ENCODE measurements at regions not wholly inside any gene's neighbourhood (a gene's known extent, or its start where the extent isn't known, plus 50 kb on each side); places are given as distances from the start of the nearest gene placed in this dataset.
"Not testable (repeated sequence)": the region's sequence is repeated elsewhere in the genome, so short reads cannot be mapped to it uniquely, and the experiment has no call there.

DNA sequence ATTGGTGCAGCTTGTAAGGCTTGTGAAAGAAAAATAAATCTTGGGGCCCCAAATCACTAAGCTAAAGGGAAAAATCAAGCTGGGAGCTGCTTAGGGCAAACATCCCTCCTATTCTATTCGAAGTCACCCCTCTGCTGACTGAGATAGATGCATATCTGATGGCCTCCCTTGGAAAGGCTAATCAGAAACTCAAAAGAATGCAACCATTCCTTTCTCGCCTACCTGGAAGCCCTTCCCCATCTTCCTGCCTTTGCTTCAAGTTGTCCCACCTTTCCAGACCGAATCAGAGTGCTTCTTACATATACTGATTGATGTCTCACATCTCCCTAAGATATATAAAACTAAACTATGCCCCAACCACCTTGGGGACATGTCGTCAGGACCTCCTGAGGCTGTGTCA lies 240.3 kb downstream of the SKIDA1 start:
- no peak for DNase-seq

- no peak for DNase-seq
These were observed 241.2 kb downstream of the SKIDA1 start for GRCh38 chr10:21284301-21284700.

- DNase-seq = not testable (repeated sequence)
These were observed 242.4 kb downstream of the SKIDA1 start for GRCh38 chr10:21283053-21283452.

DNA sequence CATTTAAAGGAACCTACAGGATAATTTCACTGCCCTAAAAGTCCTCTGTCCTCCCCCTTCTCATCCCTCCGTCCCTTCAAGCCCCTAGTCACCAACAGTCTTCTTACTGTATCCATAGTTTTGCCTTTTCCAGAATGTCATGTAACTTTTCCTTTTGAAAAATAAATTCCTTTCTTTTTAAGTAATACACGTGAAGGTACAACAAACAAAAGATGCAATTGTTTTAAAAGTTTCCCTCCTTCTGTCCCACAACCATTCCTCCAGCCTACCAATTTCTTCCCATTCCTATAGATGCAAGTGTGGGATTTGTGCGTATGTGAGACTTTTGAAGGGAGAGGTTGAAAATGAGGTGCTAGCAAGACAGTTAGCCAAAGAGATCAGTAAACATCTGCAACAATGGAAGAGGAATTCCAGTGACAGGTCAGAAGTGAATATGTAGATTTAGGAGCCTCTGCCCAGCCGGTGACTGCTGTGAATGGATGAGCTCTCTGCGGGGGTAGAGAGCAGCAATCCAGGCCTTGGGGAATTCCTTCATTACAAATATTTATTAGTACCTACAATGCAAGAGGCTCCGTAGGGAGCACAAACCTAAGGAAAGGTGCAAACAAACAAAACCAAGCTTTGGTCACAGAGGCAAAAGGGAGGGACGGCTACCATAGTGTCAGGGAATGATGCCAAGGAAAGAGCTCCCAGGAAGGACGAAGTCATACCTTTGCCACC lies 243.6 kb downstream of the SKIDA1 start:
- no peak for DNase-seq

GRCh38 chr10:21280971-21281572 lies 244.4 kb downstream of the SKIDA1 start:
- no peak for DNase-seq

DNA sequence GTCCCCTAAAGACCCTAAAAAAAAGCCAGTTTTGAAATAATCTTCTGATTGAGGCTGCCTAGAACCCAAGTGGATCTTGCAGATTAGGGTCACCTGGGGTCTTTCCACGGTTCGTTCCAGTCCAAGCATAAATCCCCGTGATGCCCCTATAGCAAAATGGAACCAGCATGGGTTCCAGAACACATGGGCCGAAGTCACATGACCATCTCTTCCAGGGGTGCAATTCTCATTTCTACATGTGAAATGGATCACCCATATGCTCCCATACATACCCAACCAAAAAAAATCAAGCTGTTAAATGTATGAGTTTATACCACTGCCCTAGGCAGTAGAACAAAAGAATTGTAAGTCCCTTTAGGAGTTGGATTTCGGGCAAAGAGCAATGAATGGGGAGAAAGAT lies 245.4 kb downstream of the SKIDA1 start:
- DNase-seq = no peak

DNA sequence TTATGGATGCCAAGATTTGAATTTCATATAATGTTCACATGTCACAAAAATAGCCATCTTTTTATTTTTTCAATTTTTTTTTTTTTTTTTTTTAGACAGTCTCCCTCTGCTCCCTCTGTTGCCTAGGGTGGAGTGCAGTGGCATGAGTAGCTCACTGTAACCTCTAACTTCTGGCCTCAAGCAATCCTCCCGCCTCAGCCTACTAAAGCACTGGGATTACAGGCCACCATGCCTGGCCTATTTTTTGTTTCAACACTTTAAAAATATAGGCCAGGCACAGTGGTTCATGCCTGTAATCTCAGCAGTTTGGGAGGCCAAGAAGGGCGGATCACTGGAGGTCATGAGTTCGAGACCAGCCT lies 246.3 kb downstream of the SKIDA1 start:
- no peak for DNase-seq

DNA sequence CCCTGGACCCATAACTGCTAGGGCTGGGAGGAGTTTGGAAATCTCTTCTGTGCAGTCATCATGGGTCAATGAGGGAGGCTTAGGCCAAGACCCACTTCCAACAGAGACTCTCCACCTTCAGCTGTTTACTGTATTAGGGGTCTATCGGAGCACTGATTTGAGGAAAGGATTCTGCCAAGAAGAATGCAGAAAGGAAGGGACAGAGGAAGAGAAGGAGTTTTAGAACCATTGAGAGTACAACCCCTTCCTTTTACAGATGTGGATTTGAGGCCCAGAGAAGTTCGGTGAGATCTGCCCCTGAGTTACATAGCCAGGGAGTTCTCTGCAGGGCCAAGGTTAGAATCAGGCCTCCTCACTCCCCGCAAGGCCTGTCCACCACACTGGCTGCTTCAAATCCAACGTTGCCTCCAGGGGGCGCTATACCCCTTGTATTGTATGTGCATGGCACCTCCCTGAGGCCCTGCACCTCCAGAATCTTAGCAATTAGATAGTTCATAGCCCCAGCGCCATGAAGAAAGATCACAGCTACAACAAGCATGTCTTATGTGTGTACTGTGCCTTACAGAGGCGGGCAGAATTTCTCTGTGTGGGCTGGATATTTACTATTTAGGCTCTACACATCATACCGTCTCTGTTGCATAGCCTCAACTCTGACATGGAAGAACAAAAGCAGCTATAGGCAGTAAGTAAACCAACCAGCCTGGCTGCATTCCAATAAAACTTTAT lies 246.8 kb downstream of the SKIDA1 start:
- DNase-seq = peak; percentile 85

GRCh38 chr10:21273400-21273968 lies 252.0 kb downstream of the SKIDA1 start:
- DNase-seq = no peak

GRCh38 chr10:21272643-21273399 lies 252.7 kb downstream of the SKIDA1 start:
- no peak for DNase-seq

GRCh38 chr10:21270976-21271375 lies 254.5 kb downstream of the SKIDA1 start:
- no peak for DNase-seq

DNA sequence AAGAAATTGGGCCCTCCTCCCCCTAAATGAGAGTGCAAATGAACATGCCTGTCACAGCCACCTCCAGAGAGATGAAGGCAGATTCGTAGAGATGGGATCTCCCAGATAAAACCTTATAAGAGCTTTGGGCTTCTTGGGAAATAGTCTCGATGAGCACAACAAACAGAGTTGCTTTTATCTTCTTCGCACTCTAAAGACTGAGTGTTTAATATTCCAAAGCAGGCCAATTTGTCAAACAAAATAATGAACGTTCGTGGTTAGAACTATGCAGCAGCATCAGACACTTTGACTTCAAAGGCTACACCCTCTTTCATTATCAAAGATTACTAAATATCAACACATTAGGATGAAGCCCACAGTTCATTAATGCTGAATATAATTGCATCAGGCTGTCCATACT lies 256.2 kb downstream of the SKIDA1 start:
- no peak for DNase-seq

DNA sequence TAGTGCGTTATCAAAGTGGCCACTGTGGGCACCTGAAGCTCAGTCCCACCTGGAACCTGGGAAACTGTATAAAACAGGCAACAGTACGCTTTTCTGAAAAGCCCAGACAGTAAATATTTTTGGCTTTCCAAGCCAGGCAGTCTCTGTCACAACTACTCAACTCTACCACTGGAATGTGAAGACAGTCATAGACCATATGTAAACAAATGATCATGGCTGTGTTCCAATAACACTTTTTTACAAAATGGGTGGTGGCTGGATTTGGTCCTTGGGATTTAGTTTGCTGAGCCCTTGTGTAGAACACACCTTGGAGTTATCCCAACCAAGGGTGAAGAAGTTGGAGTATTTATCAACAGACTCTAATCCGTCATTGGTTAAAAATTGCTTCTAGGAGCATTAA lies 259.9 kb downstream of the SKIDA1 start:
- DNase-seq = no peak

GRCh38 chr10:21264271-21264670 lies 261.2 kb downstream of the SKIDA1 start:
- DNase-seq = no peak

DNA sequence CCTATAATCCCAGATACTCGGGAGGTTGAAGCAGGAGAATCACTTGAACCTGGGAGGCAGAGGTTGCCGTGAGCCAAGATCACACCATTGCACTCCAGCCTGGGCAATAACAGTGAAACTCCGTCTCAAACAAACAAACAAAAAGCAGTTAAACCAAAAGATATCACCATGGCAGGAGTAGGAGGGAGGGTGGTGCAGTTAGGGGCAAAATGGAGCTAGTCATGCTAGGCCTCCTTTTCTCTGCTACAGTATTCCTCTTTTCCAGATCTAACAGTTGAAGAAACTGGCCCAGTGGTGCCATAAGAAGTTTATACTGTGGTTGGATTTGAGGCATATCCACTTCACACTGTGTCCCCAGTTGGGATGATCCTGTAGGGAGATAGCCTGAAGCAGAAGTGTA lies 261.6 kb downstream of the SKIDA1 start:
- no peak for DNase-seq

DNA sequence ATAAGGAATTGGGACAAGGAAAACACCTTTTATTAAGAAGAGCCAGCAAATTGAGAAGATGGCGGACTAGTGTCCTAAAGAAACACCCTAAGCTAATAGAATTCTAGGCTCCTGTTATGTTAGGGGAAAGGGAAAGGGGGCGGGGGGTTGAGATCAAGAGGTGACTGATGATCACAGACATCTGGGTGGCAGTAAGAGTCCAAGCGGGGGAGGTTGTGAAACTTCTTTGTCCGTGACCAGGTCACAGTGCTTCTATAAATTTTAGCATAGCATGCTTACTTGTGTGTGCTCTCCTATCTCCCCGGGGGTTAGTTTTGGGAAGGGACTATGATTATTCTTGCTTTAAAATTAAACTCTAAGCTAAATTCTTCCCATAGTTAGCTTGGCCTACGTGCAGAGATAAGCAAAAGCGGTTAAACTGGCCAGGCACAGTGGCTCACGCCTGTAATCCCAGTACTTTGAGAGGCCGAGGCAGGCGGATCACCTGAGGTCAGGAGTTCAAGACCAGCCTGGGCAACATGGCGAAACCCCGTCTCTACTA lies 262.1 kb downstream of the SKIDA1 start:
- DNase-seq = no peak

DNA sequence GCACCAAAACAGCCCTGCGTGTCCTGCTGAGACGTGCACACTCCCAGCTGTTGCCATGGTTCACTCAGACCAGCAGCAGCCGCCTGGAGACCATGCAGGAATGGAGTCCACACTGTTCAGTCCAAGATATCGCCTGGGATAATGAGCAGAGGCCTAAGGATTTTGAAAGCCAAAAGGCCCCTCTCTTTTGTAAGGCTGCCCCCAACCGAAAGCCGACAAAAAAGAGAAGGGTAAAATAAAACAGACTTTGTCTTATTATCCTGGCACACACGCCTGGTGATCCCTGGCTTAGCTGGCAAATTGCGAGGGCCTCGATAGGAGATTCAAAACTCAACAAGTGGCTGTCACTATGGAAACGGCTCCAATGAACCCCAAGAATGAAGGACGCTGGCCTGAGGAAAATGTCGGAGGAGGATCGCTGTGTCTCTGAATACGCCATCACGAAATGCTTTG lies 263.6 kb downstream of the SKIDA1 start:
- DNase-seq = no peak

GRCh38 chr10:21260506-21261149 lies 264.9 kb downstream of the SKIDA1 start:
- no peak for DNase-seq

DNA sequence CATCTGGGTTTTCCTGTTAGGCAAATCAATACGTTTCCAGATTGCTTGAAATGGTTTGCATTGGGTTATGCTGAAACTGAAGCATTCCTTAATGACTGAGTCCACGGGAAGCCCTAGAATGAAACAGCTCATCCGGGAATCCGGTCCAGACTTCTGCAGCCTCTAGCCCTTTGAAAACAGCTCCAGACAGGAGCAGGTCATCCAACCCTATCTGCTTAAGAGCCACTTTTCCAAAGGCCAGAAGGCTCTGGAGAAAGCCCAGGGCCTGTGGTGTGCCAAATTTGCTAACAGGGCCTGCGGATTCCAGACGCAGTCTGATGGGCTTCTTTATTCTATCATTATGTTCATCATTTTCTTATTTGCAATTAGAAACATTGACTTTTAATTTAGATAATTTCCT lies 265.4 kb downstream of the SKIDA1 start:
- DNase-seq = no peak

- no peak for DNase-seq
These were observed 267.6 kb downstream of the SKIDA1 start for GRCh38 chr10:21257919-21258318.

- no peak for DNase-seq
These were observed 268.3 kb downstream of the SKIDA1 start for GRCh38 chr10:21257191-21257590.

DNA sequence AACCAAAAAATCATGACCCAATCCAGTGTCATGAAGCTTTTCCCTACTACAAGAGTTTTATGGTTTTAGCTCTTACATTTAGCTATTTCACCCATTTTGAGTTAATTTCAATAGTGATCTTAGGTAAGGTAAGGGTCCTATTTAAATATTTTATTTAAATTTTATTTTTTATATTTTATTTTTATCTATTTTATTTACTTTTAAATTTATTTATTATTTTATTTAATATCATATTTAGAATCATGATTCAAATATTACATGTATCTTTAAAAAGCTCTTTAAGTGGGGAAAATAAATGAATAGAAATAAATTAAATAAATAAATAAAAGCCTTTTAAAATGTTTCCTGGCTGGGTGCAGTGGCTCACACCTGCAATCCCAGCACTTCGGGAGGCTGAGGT lies 276.0 kb downstream of the SKIDA1 start:
- DNase-seq = no peak

Measured in activated T-cell treated with anti-CD3 and anti-CD28 coated beads, Interleukin-2, amount 50 U/mL, for 48 hours (primary cell).